ENCODE measurements at regions not wholly inside any gene's neighbourhood (a gene's known extent, or its start where the extent isn't known, plus 50 kb on each side); places are given as distances from the start of the nearest gene placed in this dataset.

GRCh38 chr2:47239119-47239969 is 63.0 kb upstream of the CALM2 start (continued):
- no peak for TF ChIP-seq SMAD1 (IDR thresholded peaks at IDR 0.05; ENCODE audit: low read depth, partially characterized antibody)

- WGBS (ENCODE audit: insufficient coverage, insufficient replicate concordance, low lambda C conversion rate, missing lambda C conversion rate), result 0% methylated on average over 1 of the region's 1 CpG
- no TSS peak for BruUV-seq (replicated peaks)
- FAIRE-seq, result no peak
- TF ChIP-seq CHD2 (IDR thresholded peaks at IDR 0.05; ENCODE audit: borderline replicate concordance, low read depth, low read length) (no peak), TCF7 (IDR thresholded peaks at IDR 0.05; ENCODE audit: borderline replicate concordance) (no peak), TCF3 (IDR thresholded peaks at IDR 0.05; ENCODE audit: borderline replicate concordance, insufficient read depth, low read depth, low read length) (no peak), ZBED1 (IDR thresholded peaks at IDR 0.05; ENCODE audit: borderline replicate concordance) (no peak), SP1 (IDR thresholded peaks at IDR 0.05; ENCODE audit: low read depth, low read length) (no peak), POLR2AphosphoS5 (IDR thresholded peaks at IDR 0.05; ENCODE audit: low read length) (no peak), NFIC (IDR thresholded peaks at IDR 0.05; ENCODE audit: low read depth, low read length) (no peak), ZNF622 (IDR thresholded peaks at IDR 0.05) (no peak), POU2F2 (IDR thresholded peaks at IDR 0.05; ENCODE audit: borderline replicate concordance, low read depth, low read length) (no peak), ZNF274 (IDR thresholded peaks at IDR 0.05; ENCODE audit: insufficient read depth, insufficient read length) (no peak), ZNF217 (IDR thresholded peaks at IDR 0.05) (no peak), GATAD2B (conservative IDR thresholded peaks at IDR 0.05; ENCODE audit: low read depth) (no peak), NR2C1 (IDR thresholded peaks at IDR 0.05) (no peak), SIX5 (IDR thresholded peaks at IDR 0.05; ENCODE audit: low read depth, low read length, severe bottlenecking) (no peak), MAX (IDR thresholded peaks at IDR 0.05; ENCODE audit: low read depth, low read length) (no peak), NRF1 (conservative IDR thresholded peaks at IDR 0.05; ENCODE audit: low read depth, low read length) (no peak)
- TF ChIP-seq, protein P1, sequence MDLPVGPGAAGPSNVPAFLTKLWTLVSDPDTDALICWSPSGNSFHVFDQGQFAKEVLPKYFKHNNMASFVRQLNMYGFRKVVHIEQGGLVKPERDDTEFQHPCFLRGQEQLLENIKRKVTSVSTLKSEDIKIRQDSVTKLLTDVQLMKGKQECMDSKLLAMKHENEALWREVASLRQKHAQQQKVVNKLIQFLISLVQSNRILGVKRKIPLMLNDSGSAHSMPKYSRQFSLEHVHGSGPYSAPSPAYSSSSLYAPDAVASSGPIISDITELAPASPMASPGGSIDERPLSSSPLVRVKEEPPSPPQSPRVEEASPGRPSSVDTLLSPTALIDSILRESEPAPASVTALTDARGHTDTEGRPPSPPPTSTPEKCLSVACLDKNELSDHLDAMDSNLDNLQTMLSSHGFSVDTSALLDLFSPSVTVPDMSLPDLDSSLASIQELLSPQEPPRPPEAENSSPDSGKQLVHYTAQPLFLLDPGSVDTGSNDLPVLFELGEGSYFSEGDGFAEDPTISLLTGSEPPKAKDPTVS (IDR thresholded peaks at IDR 0.05; ENCODE audit: low read depth, low read length), result no peak
- TF ChIP-seq, protein P2, sequence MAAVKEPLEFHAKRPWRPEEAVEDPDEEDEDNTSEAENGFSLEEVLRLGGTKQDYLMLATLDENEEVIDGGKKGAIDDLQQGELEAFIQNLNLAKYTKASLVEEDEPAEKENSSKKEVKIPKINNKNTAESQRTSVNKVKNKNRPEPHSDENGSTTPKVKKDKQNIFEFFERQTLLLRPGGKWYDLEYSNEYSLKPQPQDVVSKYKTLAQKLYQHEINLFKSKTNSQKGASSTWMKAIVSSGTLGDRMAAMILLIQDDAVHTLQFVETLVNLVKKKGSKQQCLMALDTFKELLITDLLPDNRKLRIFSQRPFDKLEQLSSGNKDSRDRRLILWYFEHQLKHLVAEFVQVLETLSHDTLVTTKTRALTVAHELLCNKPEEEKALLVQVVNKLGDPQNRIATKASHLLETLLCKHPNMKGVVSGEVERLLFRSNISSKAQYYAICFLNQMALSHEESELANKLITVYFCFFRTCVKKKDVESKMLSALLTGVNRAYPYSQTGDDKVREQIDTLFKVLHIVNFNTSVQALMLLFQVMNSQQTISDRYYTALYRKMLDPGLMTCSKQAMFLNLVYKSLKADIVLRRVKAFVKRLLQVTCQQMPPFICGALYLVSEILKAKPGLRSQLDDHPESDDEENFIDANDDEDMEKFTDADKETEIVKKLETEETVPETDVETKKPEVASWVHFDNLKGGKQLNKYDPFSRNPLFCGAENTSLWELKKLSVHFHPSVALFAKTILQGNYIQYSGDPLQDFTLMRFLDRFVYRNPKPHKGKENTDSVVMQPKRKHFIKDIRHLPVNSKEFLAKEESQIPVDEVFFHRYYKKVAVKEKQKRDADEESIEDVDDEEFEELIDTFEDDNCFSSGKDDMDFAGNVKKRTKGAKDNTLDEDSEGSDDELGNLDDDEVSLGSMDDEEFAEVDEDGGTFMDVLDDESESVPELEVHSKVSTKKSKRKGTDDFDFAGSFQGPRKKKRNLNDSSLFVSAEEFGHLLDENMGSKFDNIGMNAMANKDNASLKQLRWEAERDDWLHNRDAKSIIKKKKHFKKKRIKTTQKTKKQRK (IDR thresholded peaks at IDR 0.05; ENCODE audit: low read depth, low read length), result no peak
Observed at GRCh38 chr2:47238638-47239037, 62.3 kb upstream of the CALM2 start.

More at GRCh38 chr2:47238638-47239037, 62.3 kb upstream of the CALM2 start:
- no peak overlapping the region for H2AFZ ChIP-seq (ENCODE audit: control insufficient read depth, low read depth, low read length)
- H3K4me2 ChIP-seq (ENCODE audit: control insufficient read depth, insufficient read depth), result no peak overlapping the region
- ChIA-PET CTCF (interaction anchor here (0.9 kb wide), 1 partner anchor 32 kb away, joined by 3 read pairs; no protein-coding TSS in a partner anchor), RAD21 (ENCODE audit: unreplicated experiment) (no interaction called here), SMC1A (ENCODE audit: uncharacterized antibody, unreplicated experiment) (no interaction called here), POLR2A (no interaction called here)
- in situ Hi-C loops (cut with MboI), result no loop called here
- no peaks in the 10 kb centered on the region for H3K4me1 ChIP-seq (ENCODE audit: control insufficient read depth, insufficient read depth, low read length)
- no peak for ATAC-seq
- no peak overlapping the region for H3K4me3 ChIP-seq
- H3K27ac ChIP-seq (ENCODE audit: control insufficient read depth, insufficient read depth), result no peak overlapping the region
- intact Hi-C loops (cut with micrococcal nuclease; ENCODE audit: unreplicated experiment), result no loop called here
- H3K79me2 ChIP-seq (ENCODE audit: control insufficient read depth, insufficient read depth, low read length), result no peaks in the 10 kb centered on the region
- DNase-seq (ENCODE audit: low read depth, low spot score), result no peak
- no peaks in the 10 kb centered on the region for H4K20me1 ChIP-seq (ENCODE audit: control insufficient read depth, insufficient read depth)
- no peaks in the 10 kb centered on the region for H3K36me3 ChIP-seq (ENCODE audit: control insufficient read depth in 2 of 2, insufficient read depth in 2 of 2, low read length in 1 of 2)
- no peak overlapping the region for H3K9ac ChIP-seq (ENCODE audit: control insufficient read depth, insufficient read depth, low read length)
- H3K27me3 ChIP-seq (replicated peaks in 1 of 2; ENCODE audit: control insufficient read depth in 2 of 2, insufficient read depth in 2 of 2, low read length in 1 of 2), result peaks cover 0 to 9% of the 10 kb centered on the region in 2 experiments; a peak in 2 of 4 replicates
- no peaks in the 10 kb centered on the region for H3K9me3 ChIP-seq (replicated peaks; ENCODE audit: control insufficient read depth, insufficient read depth, low read length)

Data from GM12878 (cell line).